ENCODE measurements at regions not wholly inside any gene's neighbourhood (a gene's known extent, or its start where the extent isn't known, plus 50 kb on each side); places are given as distances from the start of the nearest gene placed in this dataset.

GRCh38 chr3:139264375-139264774, 79.4 kb upstream of the MRPS22 start:
- TF ChIP-seq CTCF (conservative IDR thresholded peaks at IDR 0.05 in 1 of 2, IDR thresholded peaks at IDR 0.05 in 1 of 2; ENCODE audit: low read depth in 1 of 2, low read length in 2 of 2) (no peak), EZH2 (IDR thresholded peaks at IDR 0.05; ENCODE audit: low read length, missing control alignments) (no peak)

Measured in fibroblast of lung (primary cell).